ENCODE measurements at regions not wholly inside any gene's neighbourhood (a gene's known extent, or its start where the extent isn't known, plus 50 kb on each side); places are given as distances from the start of the nearest gene placed in this dataset.

GRCh38 chr1:228884615-228885566 is 149.6 kb downstream of the RHOU start:
- TF ChIP-seq POLR2A (IDR thresholded peaks at IDR 0.05) (no peak), CTCF (IDR thresholded peaks at IDR 0.05) (no peak)
- Histone ChIP-seq H3K27ac (no peak overlapping the region), H3K4me1 (no peaks in the 10 kb centered on the region), H3K4me3 (no peak overlapping the region), H3K27me3 (no peaks in the 10 kb centered on the region), H3K9me3 (peaks cover 0 to 14% (median 0%) of the 10 kb centered on the region in 12 donors), H3K36me3 (no peaks in the 10 kb centered on the region)
- intact Hi-C loops (cut with DNase I), result no loop called here
- ATAC-seq, result no peak
- no peak for DNase-seq
- WGBS, 4 donors, result 83 to 87% (median 85%) methylated on average over 4 of the region's 4 CpGs

GRCh38 chr1:228885845-228886244 is 150.6 kb downstream of the RHOU start:
- no peaks in the 10 kb centered on the region for H3K27me3 ChIP-seq
- ATAC-seq, result no peak
- TF ChIP-seq POLR2A (IDR thresholded peaks at IDR 0.05) (no peak), CTCF (IDR thresholded peaks at IDR 0.05) (no peak)

GRCh38 chr1:228887101-228887500 is 151.8 kb downstream of the RHOU start:
- DNase-seq, result no peak
- no peaks in the 10 kb centered on the region for H3K27me3 ChIP-seq
- WGBS, 4 donors, result 66 to 77% (median 74%) methylated on average over 5 of the region's 5 CpGs
- no peak for ATAC-seq
- H3K4me3 ChIP-seq, result no peak overlapping the region
- no peak overlapping the region for H3K27ac ChIP-seq
- H3K4me1 ChIP-seq, result no peaks in the 10 kb centered on the region
- TF ChIP-seq CTCF (IDR thresholded peaks at IDR 0.05) (no peak), POLR2A (IDR thresholded peaks at IDR 0.05) (no peak)
- H3K9me3 ChIP-seq, result peaks cover 0 to 15% (median 0%) of the 10 kb centered on the region in 12 donors
- no peaks in the 10 kb centered on the region for H3K36me3 ChIP-seq
- intact Hi-C loops (cut with DNase I), result no loop called here

More at GRCh38 chr1:228885845-228886244, 150.6 kb downstream of the RHOU start:
- Histone ChIP-seq H3K4me3 (no peak overlapping the region), H3K9me3 (peaks cover 0 to 15% (median 0%) of the 10 kb centered on the region in 12 donors), H3K36me3 (no peaks in the 10 kb centered on the region), H3K4me1 (no peaks in the 10 kb centered on the region), H3K27ac (no peak overlapping the region)
- DNase-seq, result no peak
- intact Hi-C loops (cut with DNase I), result no loop called here
- WGBS, 4 donors, result 86 to 90% (median 89%) methylated on average over 7 of the region's 7 CpGs

- intact Hi-C loops (cut with DNase I), result no loop called here
- H3K4me1 ChIP-seq, result no peaks in the 10 kb centered on the region
- DNase-seq (no peak), ATAC-seq (no peak)
- H3K9me3 ChIP-seq, result peaks cover 0 to 15% (median 0%) of the 10 kb centered on the region in 12 donors
- H3K36me3 ChIP-seq, result no peaks in the 10 kb centered on the region
- H3K27ac ChIP-seq, result no peak overlapping the region
- H3K4me3 ChIP-seq, result no peak overlapping the region
- H3K27me3 ChIP-seq, result no peaks in the 10 kb centered on the region
- no peak for TF ChIP-seq CTCF (IDR thresholded peaks at IDR 0.05)
- TF ChIP-seq POLR2A (IDR thresholded peaks at IDR 0.05), result no peak
- WGBS, 4 donors, result 54 to 67% (median 61%) methylated on average over 1 of the region's 1 CpG
These were observed 152.7 kb downstream of the RHOU start for GRCh38 chr1:228887960-228888359.
